ENCODE measurements at regions not wholly inside any gene's neighbourhood (a gene's known extent, or its start where the extent isn't known, plus 50 kb on each side); places are given as distances from the start of the nearest gene placed in this dataset.

DNA sequence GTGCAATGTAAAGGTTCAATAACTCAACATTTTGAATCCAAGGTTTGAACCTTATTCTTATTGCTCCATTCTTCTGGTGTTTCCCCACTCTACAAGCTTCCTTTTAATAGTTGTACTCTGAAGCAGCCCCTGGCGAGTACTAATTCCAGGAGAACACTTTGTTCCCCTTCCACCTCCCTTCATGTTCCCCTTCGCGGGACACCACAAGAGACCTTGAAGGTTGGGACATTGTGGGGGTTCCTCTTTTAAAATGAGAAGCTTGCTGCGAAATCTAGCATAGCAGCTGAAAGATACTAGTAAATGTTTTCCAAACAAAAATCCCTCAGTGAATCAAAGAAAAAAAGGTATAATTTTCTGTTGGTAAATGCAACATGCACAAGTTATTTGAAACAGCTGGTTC lies 626.3 kb upstream of the LRRC4C start:
- Histone ChIP-seq H4K20me1 (ENCODE audit: control insufficient read depth, extremely low read depth, insufficient read depth, low read length) (no peaks in the 10 kb centered on the region), H3K27me3 (ENCODE audit: control insufficient read depth, insufficient read depth, low read length) (no peaks in the 10 kb centered on the region), H3K9ac (ENCODE audit: insufficient read depth, low read length) (no peak overlapping the region), H3K36me3 (ENCODE audit: control insufficient read depth, insufficient read depth, low read length) (no peaks in the 10 kb centered on the region), H3K4me1 (ENCODE audit: control insufficient read depth, extremely low read depth, insufficient read depth, low read length) (no peaks in the 10 kb centered on the region), H3K79me2 (ENCODE audit: control insufficient read depth, insufficient read depth, low read length) (no peaks in the 10 kb centered on the region), H3K4me3 (replicated peaks in 1 of 4; ENCODE audit: control extremely low read depth in 1 of 4, insufficient read depth in 1 of 4, low read depth in 3 of 4, low read length in 4 of 4) (no peak overlapping the region), H3K27ac (ENCODE audit: insufficient read depth, low read length) (no peak overlapping the region), H3K9me3 (ENCODE audit: control insufficient read depth, insufficient read depth, low read depth, low read length) (no peaks in the 10 kb centered on the region), H3K4me2 (ENCODE audit: extremely low read depth, insufficient read depth, low read length) (no peak overlapping the region), H2AFZ (ENCODE audit: low read length) (no peak overlapping the region)
- DNase-seq (ENCODE audit: low read depth in 2 of 2), result no peak
- TF ChIP-seq EZH2 (IDR thresholded peaks at IDR 0.05; ENCODE audit: low read length, missing control alignments), result no peak

DNA sequence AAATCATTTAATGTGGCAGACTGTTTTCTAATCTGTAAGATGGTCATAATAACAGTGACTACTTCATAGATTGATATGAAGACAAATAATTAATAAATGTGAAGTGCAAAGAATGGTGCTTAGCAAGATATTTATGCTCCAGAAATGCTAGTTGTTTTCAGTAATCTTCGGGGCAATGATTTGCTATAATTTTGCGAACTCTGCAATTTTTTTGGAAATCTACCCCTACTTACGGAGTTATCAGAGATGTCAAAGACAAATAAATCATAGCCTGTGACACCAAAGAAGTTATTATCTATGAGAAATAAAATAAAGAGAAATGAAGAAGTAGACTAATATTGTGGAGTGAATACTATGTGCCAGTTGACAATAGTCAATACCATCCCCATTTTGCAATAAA lies 634.1 kb upstream of the LRRC4C start:
- no peaks in the 10 kb centered on the region for H3K4me1 ChIP-seq (ENCODE audit: control insufficient read depth, extremely low read depth, insufficient read depth, low read length)
- no peak overlapping the region for H3K27ac ChIP-seq (ENCODE audit: insufficient read depth, low read length)
- no peak for DNase-seq (ENCODE audit: low read depth in 2 of 2)
- TF ChIP-seq EZH2 (IDR thresholded peaks at IDR 0.05; ENCODE audit: low read length, missing control alignments), result no peak
- TF ChIP-seq, protein P1, sequence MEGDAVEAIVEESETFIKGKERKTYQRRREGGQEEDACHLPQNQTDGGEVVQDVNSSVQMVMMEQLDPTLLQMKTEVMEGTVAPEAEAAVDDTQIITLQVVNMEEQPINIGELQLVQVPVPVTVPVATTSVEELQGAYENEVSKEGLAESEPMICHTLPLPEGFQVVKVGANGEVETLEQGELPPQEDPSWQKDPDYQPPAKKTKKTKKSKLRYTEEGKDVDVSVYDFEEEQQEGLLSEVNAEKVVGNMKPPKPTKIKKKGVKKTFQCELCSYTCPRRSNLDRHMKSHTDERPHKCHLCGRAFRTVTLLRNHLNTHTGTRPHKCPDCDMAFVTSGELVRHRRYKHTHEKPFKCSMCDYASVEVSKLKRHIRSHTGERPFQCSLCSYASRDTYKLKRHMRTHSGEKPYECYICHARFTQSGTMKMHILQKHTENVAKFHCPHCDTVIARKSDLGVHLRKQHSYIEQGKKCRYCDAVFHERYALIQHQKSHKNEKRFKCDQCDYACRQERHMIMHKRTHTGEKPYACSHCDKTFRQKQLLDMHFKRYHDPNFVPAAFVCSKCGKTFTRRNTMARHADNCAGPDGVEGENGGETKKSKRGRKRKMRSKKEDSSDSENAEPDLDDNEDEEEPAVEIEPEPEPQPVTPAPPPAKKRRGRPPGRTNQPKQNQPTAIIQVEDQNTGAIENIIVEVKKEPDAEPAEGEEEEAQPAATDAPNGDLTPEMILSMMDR (conservative IDR thresholded peaks at IDR 0.05 in 1 of 2, IDR thresholded peaks at IDR 0.05 in 1 of 2; ENCODE audit: low read depth in 1 of 2, low read length in 2 of 2), result no peak
- H3K9ac ChIP-seq (ENCODE audit: insufficient read depth, low read length), result no peak overlapping the region
- H3K9me3 ChIP-seq (ENCODE audit: control insufficient read depth, insufficient read depth, low read depth, low read length), result no peaks in the 10 kb centered on the region
- no peaks in the 10 kb centered on the region for H3K27me3 ChIP-seq (ENCODE audit: control insufficient read depth, insufficient read depth, low read length)
- H3K36me3 ChIP-seq (ENCODE audit: control insufficient read depth, insufficient read depth, low read length), result no peaks in the 10 kb centered on the region
- H3K79me2 ChIP-seq (ENCODE audit: control insufficient read depth, insufficient read depth, low read length), result no peaks in the 10 kb centered on the region
- H2AFZ ChIP-seq (ENCODE audit: low read length), result no peak overlapping the region
- H3K4me3 ChIP-seq (replicated peaks in 1 of 4; ENCODE audit: control extremely low read depth in 1 of 4, insufficient read depth in 1 of 4, low read depth in 3 of 4, low read length in 4 of 4), result no peak overlapping the region
- no peaks in the 10 kb centered on the region for H4K20me1 ChIP-seq (ENCODE audit: control insufficient read depth, extremely low read depth, insufficient read depth, low read length)
- H3K4me2 ChIP-seq (ENCODE audit: extremely low read depth, insufficient read depth, low read length), result no peak overlapping the region

DNA sequence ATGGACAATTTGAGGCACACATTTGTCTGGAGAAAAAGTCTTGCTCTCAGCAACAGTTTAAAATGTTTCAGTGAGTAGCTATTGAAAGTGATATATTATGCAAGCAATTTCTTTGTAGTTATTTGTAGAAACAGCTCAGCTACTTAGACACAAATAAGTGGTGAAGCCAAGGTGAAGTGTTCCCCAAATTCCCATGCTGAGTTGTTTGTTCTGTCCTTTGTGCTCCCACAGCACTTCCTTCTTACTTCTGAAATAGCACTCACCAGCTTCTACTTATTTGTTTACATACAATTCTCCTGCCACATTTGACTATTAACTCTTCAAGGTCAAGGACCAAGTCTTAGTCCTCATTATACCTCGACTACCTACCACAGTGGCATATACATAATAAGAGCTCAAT lies 638.6 kb upstream of the LRRC4C start:
- Histone ChIP-seq H3K9ac (ENCODE audit: insufficient read depth, low read length) (no peak overlapping the region), H3K36me3 (ENCODE audit: control insufficient read depth, insufficient read depth, low read length) (no peaks in the 10 kb centered on the region), H3K27me3 (ENCODE audit: control insufficient read depth, insufficient read depth, low read length) (no peaks in the 10 kb centered on the region), H3K9me3 (ENCODE audit: control insufficient read depth, insufficient read depth, low read depth, low read length) (no peaks in the 10 kb centered on the region), H3K4me1 (ENCODE audit: control insufficient read depth, extremely low read depth, insufficient read depth, low read length) (no peaks in the 10 kb centered on the region), H3K79me2 (ENCODE audit: control insufficient read depth, insufficient read depth, low read length) (no peaks in the 10 kb centered on the region), H3K4me3 (replicated peaks in 1 of 4; ENCODE audit: control extremely low read depth in 1 of 4, insufficient read depth in 1 of 4, low read depth in 3 of 4, low read length in 4 of 4) (no peak overlapping the region), H2AFZ (ENCODE audit: low read length) (no peak overlapping the region), H4K20me1 (ENCODE audit: control insufficient read depth, extremely low read depth, insufficient read depth, low read length) (no peaks in the 10 kb centered on the region), H3K4me2 (ENCODE audit: extremely low read depth, insufficient read depth, low read length) (no peak overlapping the region), H3K27ac (ENCODE audit: insufficient read depth, low read length) (no peak overlapping the region)
- no peak for DNase-seq (ENCODE audit: low read depth in 2 of 2)
- TF ChIP-seq EZH2 (IDR thresholded peaks at IDR 0.05; ENCODE audit: low read length, missing control alignments), result no peak
- TF ChIP-seq, protein P1 (conservative IDR thresholded peaks at IDR 0.05 in 1 of 2, IDR thresholded peaks at IDR 0.05 in 1 of 2; ENCODE audit: low read depth in 1 of 2, low read length in 2 of 2), result no peak
